T-helper 17 cell (primary cell): ENCODE measurements at regions not wholly inside any gene's neighbourhood (a gene's known extent, or its start where the extent isn't known, plus 50 kb on each side); places are given as distances from the start of the nearest gene placed in this dataset.
"Not testable (repeated sequence)": the region's sequence is repeated elsewhere in the genome, so short reads cannot be mapped to it uniquely, and the experiment has no call there.

Experiments
- ATAC-seq: fragments of 150-1000 bp; cut with Tn5 transposase; 2 replicates; pipeline ENCODE4 v1.10.0; 2021; ENCODE audit warnings: mild to moderate bottlenecking, moderate library complexity
- DNase-seq, 3 donors: peaks; one replicate each; pipeline versions ENCODE4 v3.0.0 to v3.0.0-alpha.2; 2020 to 2021
- H3K9me3 ChIP-seq: one replicate; pipeline ENCODE4 v1.7.0; 2013; ENCODE audit warnings: low read length, mild to moderate bottlenecking; ENCODE audit not compliant: control insufficient read depth, poor library complexity, severe bottlenecking
- H3K27ac Mint-ChIP-seq: one replicate; pipeline ENCODE4 v1.8.0; 2022; ENCODE audit warnings: mild to moderate bottlenecking, moderate library complexity, mixed read lengths
- H3K27me3 Mint-ChIP-seq: one replicate; pipeline ENCODE4 v1.8.0; 2022; ENCODE audit warnings: mixed read lengths
- H3K36me3 Mint-ChIP-seq: one replicate; pipeline ENCODE4 v1.8.0; 2022; ENCODE audit warnings: low read depth, mixed read lengths
- H3K4me1 Mint-ChIP-seq: one replicate; pipeline ENCODE4 v1.8.0; 2022; ENCODE audit warnings: mild to moderate bottlenecking, mixed read lengths
- H3K4me3 Mint-ChIP-seq: one replicate; pipeline ENCODE4 v1.8.0; 2022; ENCODE audit warnings: mild to moderate bottlenecking, moderate library complexity, mixed read lengths

- H3K27ac Mint-ChIP-seq = no peak overlapping the region
- no peak for ATAC-seq
- H3K36me3 Mint-ChIP-seq = no peaks in the 10 kb centered on the region
- H3K9me3 ChIP-seq = no peaks in the 10 kb centered on the region
- peaks cover 46% of the 10 kb centered on the region for H3K27me3 Mint-ChIP-seq
- H3K4me3 Mint-ChIP-seq = no peak overlapping the region
- DNase-seq = no peak
- peaks cover 5% of the 10 kb centered on the region for H3K4me1 Mint-ChIP-seq
Measured at GRCh38 chr5:103409013-103409670, 150.6 kb downstream of the MACIR start.

- peaks cover 5% of the 10 kb centered on the region for H3K4me1 Mint-ChIP-seq
- no peak overlapping the region for H3K27ac Mint-ChIP-seq
- ATAC-seq (no peak), DNase-seq (no peak)
- H3K9me3 ChIP-seq = no peaks in the 10 kb centered on the region
- peaks cover 53% of the 10 kb centered on the region for H3K27me3 Mint-ChIP-seq
- H3K4me3 Mint-ChIP-seq = no peak overlapping the region
- H3K36me3 Mint-ChIP-seq = no peaks in the 10 kb centered on the region
Measured at GRCh38 chr5:103408408-103408807, 149.8 kb downstream of the MACIR start.

- Mint-ChIP-seq H3K27me3 (peaks cover 61% of the 10 kb centered on the region), H3K4me3 (no peak overlapping the region), H3K27ac (no peak overlapping the region), H3K36me3 (no peaks in the 10 kb centered on the region), H3K4me1 (peaks cover 5% of the 10 kb centered on the region)
- DNase-seq = no peak
- no peaks in the 10 kb centered on the region for H3K9me3 ChIP-seq
- no peak for ATAC-seq
Measured at GRCh38 chr5:103407402-103407801, 148.8 kb downstream of the MACIR start.

GRCh38 chr5:103404483-103404882 is 145.9 kb downstream of the MACIR start:
- Mint-ChIP-seq H3K4me1 (no peaks in the 10 kb centered on the region), H3K36me3 (no peaks in the 10 kb centered on the region), H3K4me3 (no peak overlapping the region), H3K27me3 (peaks cover 70% of the 10 kb centered on the region), H3K27ac (no peak overlapping the region)
- ATAC-seq (no peak), DNase-seq (no peak)
- H3K9me3 ChIP-seq = no peaks in the 10 kb centered on the region

GRCh38 chr5:103402851-103403250 is 144.3 kb downstream of the MACIR start:
- Mint-ChIP-seq H3K27me3 (peaks cover 63% of the 10 kb centered on the region), H3K4me3 (no peak overlapping the region), H3K36me3 (no peaks in the 10 kb centered on the region), H3K27ac (no peak overlapping the region), H3K4me1 (no peaks in the 10 kb centered on the region)
- no peaks in the 10 kb centered on the region for H3K9me3 ChIP-seq
- no peak for DNase-seq
- ATAC-seq = no peak

- H3K36me3 Mint-ChIP-seq = no peaks in the 10 kb centered on the region
- peaks cover 48% of the 10 kb centered on the region for H3K27me3 Mint-ChIP-seq
- H3K4me1 Mint-ChIP-seq = no peaks in the 10 kb centered on the region
- H3K4me3 Mint-ChIP-seq = no peak overlapping the region
- H3K27ac Mint-ChIP-seq = no peak overlapping the region
- DNase-seq (no peak), ATAC-seq (no peak)
- H3K9me3 ChIP-seq = no peaks in the 10 kb centered on the region
Measured at GRCh38 chr5:103397739-103398581, 139.4 kb downstream of the MACIR start.

- H3K36me3 Mint-ChIP-seq = no peaks in the 10 kb centered on the region
- no peaks in the 10 kb centered on the region for H3K9me3 ChIP-seq
- peaks cover 38% of the 10 kb centered on the region for H3K27me3 Mint-ChIP-seq
- H3K27ac Mint-ChIP-seq = no peak overlapping the region
- ATAC-seq = no peak
- DNase-seq = no peak
- H3K4me1 Mint-ChIP-seq = no peaks in the 10 kb centered on the region
- no peak overlapping the region for H3K4me3 Mint-ChIP-seq
Measured at GRCh38 chr5:103394676-103395075, 136.1 kb downstream of the MACIR start.

- no peak overlapping the region for H3K4me3 Mint-ChIP-seq
- no peak for ATAC-seq
- DNase-seq = no peak
- H3K4me1 Mint-ChIP-seq = no peaks in the 10 kb centered on the region
- H3K27ac Mint-ChIP-seq = no peak overlapping the region
- H3K9me3 ChIP-seq = no peaks in the 10 kb centered on the region
- peaks cover 32% of the 10 kb centered on the region for H3K27me3 Mint-ChIP-seq
- H3K36me3 Mint-ChIP-seq = no peaks in the 10 kb centered on the region
Measured at GRCh38 chr5:103393101-103393754, 134.7 kb downstream of the MACIR start.

GRCh38 chr5:103391659-103392058 is 133.1 kb downstream of the MACIR start:
- Mint-ChIP-seq H3K36me3 (no peaks in the 10 kb centered on the region), H3K27me3 (peaks cover 19% of the 10 kb centered on the region)

GRCh38 chr5:103389846-103390245 is 131.3 kb downstream of the MACIR start:
- Mint-ChIP-seq H3K4me3 (no peak overlapping the region), H3K27me3 (peaks cover 22% of the 10 kb centered on the region), H3K36me3 (no peaks in the 10 kb centered on the region), H3K4me1 (no peaks in the 10 kb centered on the region), H3K27ac (no peak overlapping the region)
- ATAC-seq = no peak
- no peaks in the 10 kb centered on the region for H3K9me3 ChIP-seq
- DNase-seq = no peak

More at GRCh38 chr5:103391659-103392058, 133.1 kb downstream of the MACIR start:
- H3K9me3 ChIP-seq = no peaks in the 10 kb centered on the region
- no peak for DNase-seq
- no peak for ATAC-seq
- H3K4me1 Mint-ChIP-seq = no peaks in the 10 kb centered on the region
- H3K4me3 Mint-ChIP-seq = no peak overlapping the region
- H3K27ac Mint-ChIP-seq = no peak overlapping the region

- ATAC-seq (no peak), DNase-seq (no peak)
- Mint-ChIP-seq H3K27me3 (peaks cover 18% of the 10 kb centered on the region), H3K27ac (no peak overlapping the region), H3K4me1 (no peaks in the 10 kb centered on the region), H3K36me3 (no peaks in the 10 kb centered on the region), H3K4me3 (no peak overlapping the region)
- no peaks in the 10 kb centered on the region for H3K9me3 ChIP-seq
Measured at GRCh38 chr5:103389357-103389756, 130.8 kb downstream of the MACIR start.

- H3K9me3 ChIP-seq = no peaks in the 10 kb centered on the region
- ATAC-seq (no peak), DNase-seq (no peak)
- H3K27ac Mint-ChIP-seq = no peak overlapping the region
- no peaks in the 10 kb centered on the region for H3K36me3 Mint-ChIP-seq
- no peaks in the 10 kb centered on the region for H3K4me1 Mint-ChIP-seq
- H3K4me3 Mint-ChIP-seq = no peak overlapping the region
- peaks cover 12% of the 10 kb centered on the region for H3K27me3 Mint-ChIP-seq
Measured at GRCh38 chr5:103385722-103386121, 127.2 kb downstream of the MACIR start.

- H3K4me3 Mint-ChIP-seq, H3K9me3 ChIP-seq, DNase-seq, H3K4me1 Mint-ChIP-seq, H3K36me3 Mint-ChIP-seq, ATAC-seq, H3K27ac Mint-ChIP-seq, H3K27me3 Mint-ChIP-seq: not testable (repeated sequence)
Measured at GRCh38 chr5:103377638-103378037, 119.1 kb downstream of the MACIR start.
